ENCODE measurements at regions not wholly inside any gene's neighbourhood (a gene's known extent, or its start where the extent isn't known, plus 50 kb on each side); places are given as distances from the start of the nearest gene placed in this dataset.

- TF ChIP-seq CTCF (IDR thresholded peaks at IDR 0.05) (no peak), POLR2A (IDR thresholded peaks at IDR 0.05; ENCODE audit: low read depth) (no peak), POLR2AphosphoS5 (IDR thresholded peaks at IDR 0.05) (no peak)
Observed at GRCh38 chr6:169397684-169398083, 144.0 kb upstream of the THBS2 start.

Data from esophagus muscularis mucosa (tissue), 3 donors.